Parathyroid adenoma (tissue), 2 donors: ENCODE measurements at regions not wholly inside any gene's neighbourhood (a gene's known extent, or its start where the extent isn't known, plus 50 kb on each side); places are given as distances from the start of the nearest gene placed in this dataset.

Source experiments
- H2AFZ ChIP-seq: fragments of 300-600 bp; sonication (generic); one replicate; pipeline ENCODE4 v1.7.0; 2017; ENCODE audit warnings: antibody characterized with exemption, mild to moderate bottlenecking
- H3K27ac ChIP-seq: fragments of 300-600 bp; sonication (generic); one replicate; pipeline ENCODE4 v1.7.0; 2017
- H3K27me3 ChIP-seq: fragments of 300-600 bp; sonication (generic); one replicate; pipeline ENCODE4 v1.7.0; 2017; ENCODE audit warnings: low read length; ENCODE audit not compliant: control insufficient read depth, insufficient read depth
- H3K36me3 ChIP-seq: fragments of 300-600 bp; sonication (generic); one replicate; pipeline ENCODE4 v1.7.0; 2017; ENCODE audit warnings: low read length; ENCODE audit not compliant: control insufficient read depth, insufficient read depth
- H3K4me1 ChIP-seq: fragments of 300-600 bp; sonication (generic); one replicate; pipeline ENCODE4 v1.7.0; 2017; ENCODE audit warnings: control low read depth
- H3K4me2 ChIP-seq: fragments of 300-600 bp; sonication (generic); one replicate; pipeline ENCODE4 v1.7.0; 2017; ENCODE audit warnings: low read length
- H3K4me3 ChIP-seq: fragments of 300-600 bp; sonication (generic); one replicate; pipeline ENCODE4 v1.7.0; 2017; ENCODE audit warnings: low read depth, low read length
- H3K79me2 ChIP-seq: fragments of 300-600 bp; sonication (generic); one replicate; pipeline ENCODE4 v1.7.0; 2017; ENCODE audit warnings: control low read depth
- H3K9ac ChIP-seq: fragments of 300-600 bp; sonication (generic); one replicate; pipeline ENCODE4 v1.7.0; 2017; ENCODE audit warnings: mild to moderate bottlenecking
- H3K9me3 ChIP-seq: fragments of 300-600 bp; sonication (generic); one replicate; pipeline ENCODE4 v1.7.0; 2017; ENCODE audit warnings: low read length; ENCODE audit not compliant: control insufficient read depth
- CTCF ChIP-seq: fragments of 300-600 bp; sonication (generic); IDR thresholded peaks from one replicate; pipeline ENCODE4 v1.7.0; 2017; ENCODE audit warnings: antibody characterized with exemption, mild to moderate bottlenecking
- donor health status: primary hyperparathyroidism.

- H3K36me3 ChIP-seq: no peaks in the 10 kb centered on the region
- H3K4me2 ChIP-seq: no peak overlapping the region
- H3K9ac ChIP-seq: no peak overlapping the region
- H3K27me3 ChIP-seq: no peaks in the 10 kb centered on the region
- no peaks in the 10 kb centered on the region for H3K4me1 ChIP-seq
- no peak overlapping the region for H3K27ac ChIP-seq
- no peak overlapping the region for H3K4me3 ChIP-seq
- no peak overlapping the region for H2AFZ ChIP-seq
- no peaks in the 10 kb centered on the region for H3K79me2 ChIP-seq
- no peak for TF ChIP-seq CTCF
- H3K9me3 ChIP-seq: no peaks in the 10 kb centered on the region
These were observed 186.6 kb upstream of the GNPDA2 start for GRCh38 chr4:44912980-44913379.

GRCh38 chr4:44908565-44908964 is 182.2 kb upstream of the GNPDA2 start:
- Histone ChIP-seq H3K79me2 (no peaks in the 10 kb centered on the region), H3K4me1 (no peaks in the 10 kb centered on the region), H3K36me3 (no peaks in the 10 kb centered on the region), H3K4me3 (no peak overlapping the region), H3K9me3 (no peaks in the 10 kb centered on the region), H3K4me2 (no peak overlapping the region), H2AFZ (no peak overlapping the region), H3K27me3 (no peaks in the 10 kb centered on the region), H3K27ac (no peak overlapping the region), H3K9ac (no peak overlapping the region)
- TF ChIP-seq CTCF: no peak

GRCh38 chr4:44872246-44872645 is 145.9 kb upstream of the GNPDA2 start:
- H3K4me3 ChIP-seq: no peak overlapping the region
- no peaks in the 10 kb centered on the region for H3K9me3 ChIP-seq
- H3K79me2 ChIP-seq: no peaks in the 10 kb centered on the region
- no peak overlapping the region for H3K9ac ChIP-seq
- no peaks in the 10 kb centered on the region for H3K27me3 ChIP-seq
- H3K4me2 ChIP-seq: no peak overlapping the region
- no peak overlapping the region for H3K27ac ChIP-seq
- TF ChIP-seq CTCF: no peak
- H2AFZ ChIP-seq: no peak overlapping the region
- H3K36me3 ChIP-seq: no peaks in the 10 kb centered on the region
- no peaks in the 10 kb centered on the region for H3K4me1 ChIP-seq

- no peaks in the 10 kb centered on the region for H3K79me2 ChIP-seq
- no peaks in the 10 kb centered on the region for H3K36me3 ChIP-seq
- TF ChIP-seq CTCF: no peak
These were observed 144.8 kb upstream of the GNPDA2 start for GRCh38 chr4:44871133-44871532.

GRCh38 chr4:44869985-44870384 is 143.6 kb upstream of the GNPDA2 start:
- Histone ChIP-seq H3K9me3 (no peaks in the 10 kb centered on the region), H3K4me1 (no peaks in the 10 kb centered on the region), H3K36me3 (no peaks in the 10 kb centered on the region), H3K27ac (no peak overlapping the region), H3K4me3 (no peak overlapping the region), H3K4me2 (no peak overlapping the region), H3K79me2 (no peaks in the 10 kb centered on the region), H3K9ac (no peak overlapping the region), H3K27me3 (no peaks in the 10 kb centered on the region), H2AFZ (no peak overlapping the region)
- TF ChIP-seq CTCF: no peak

More at GRCh38 chr4:44871133-44871532, 144.8 kb upstream of the GNPDA2 start:
- Histone ChIP-seq H3K9ac (no peak overlapping the region), H3K4me1 (no peaks in the 10 kb centered on the region), H3K27me3 (no peaks in the 10 kb centered on the region), H3K9me3 (no peaks in the 10 kb centered on the region), H3K27ac (no peak overlapping the region), H2AFZ (no peak overlapping the region), H3K4me3 (no peak overlapping the region), H3K4me2 (no peak overlapping the region)
